SK-N-SH (cell line): ENCODE measurements at regions not wholly inside any gene's neighbourhood (a gene's known extent, or its start where the extent isn't known, plus 50 kb on each side); places are given as distances from the start of the nearest gene placed in this dataset.

ENCODE experiments used
- CTCF ChIA-PET: fragments of 300-600, 350-600 bp; formaldehyde crosslinking; extraction: SDS; loops from one replicate; lab custom pipeline; 2021; lab: Yijun Ruan, JAX
- POLR2A ChIA-PET: fragments of 350-600 bp; sonication (Branson Sonifier 250); formaldehyde crosslinking; extraction: SDS; loops from one replicate; lab custom pipeline; 2020; ENCODE audit warnings: antibody characterized with exemption, inconsistent platforms; lab: Yijun Ruan, JAX
- DNase-seq: peaks from one replicate; pipeline ENCODE4 v3.0.0; 2012
- H2AFZ ChIP-seq: fragments of 200-600 bp; sonication (generic); 2 replicates; pipeline ENCODE4 v1.8.1; 2016; ENCODE audit warnings: antibody characterized with exemption, mild to moderate bottlenecking, low read depth
- H3F3A ChIP-seq: fragments of 200-600 bp; sonication (generic); replicated peaks from 2 replicates; pipeline ENCODE3; 2016; ENCODE audit warnings: antibody characterized with exemption, mild to moderate bottlenecking; ENCODE audit not compliant: insufficient read depth
- H3K27ac ChIP-seq, 2 experiments: fragments of 200-500 bp in 1 of 2; fragments of 200-600 bp in 1 of 2; sonication (Bioruptor generic) in 1 of 2; sonication (generic), shearing (Covaris generic) in 1 of 2; 2 replicates each; pipeline versions ENCODE4 v1.5.1 to v1.6.1; 2014 to 2016; ENCODE audit warnings: low read depth in 2 of 2, inconsistent platforms in 1 of 2, low read length in 1 of 2, mild to moderate bottlenecking in 1 of 2, mixed read lengths in 1 of 2
- H3K27me3 ChIP-seq: fragments of 200-600 bp; sonication (generic), shearing (Covaris generic); 2 replicates; pipeline ENCODE4 v1.6.1; 2016; ENCODE audit warnings: mixed run types; ENCODE audit not compliant: insufficient read depth
- H3K36me3 ChIP-seq, 2 experiments: fragments of 200-500 bp in 1 of 2; fragments of 200-600 bp in 1 of 2; sonication (Bioruptor generic) in 1 of 2; sonication (generic) in 1 of 2; replicated peaks in 1 of 2; 2 replicates each; pipeline versions ENCODE3 to v1.5.1; 2014 to 2016; ENCODE audit warnings: low read length in 1 of 2, mild to moderate bottlenecking in 1 of 2; ENCODE audit not compliant: insufficient read depth in 2 of 2, control insufficient read depth in 1 of 2
- H3K4me1 ChIP-seq, 2 experiments: fragments of 200-500 bp in 1 of 2; fragments of 200-600 bp in 1 of 2; sonication (Bioruptor generic) in 1 of 2; sonication (generic), shearing (Covaris generic) in 1 of 2; 2 replicates each; pipeline versions ENCODE4 v1.5.1 to v1.6.1; 2014 to 2016; ENCODE audit warnings: low read depth in 1 of 2, low read length in 1 of 2, mixed run types in 1 of 2; ENCODE audit not compliant: insufficient read depth in 2 of 2, control insufficient read depth in 1 of 2
- H3K4me2 ChIP-seq: fragments of 200-600 bp; sonication (generic), shearing (Covaris generic); 2 replicates; pipeline ENCODE4 v1.6.1; 2017; ENCODE audit warnings: mixed run types
- H3K4me3 ChIP-seq, 2 experiments: fragments of 200-500 bp in 1 of 2; fragments of 200-600 bp in 1 of 2; sonication (Bioruptor generic) in 1 of 2; sonication (generic), shearing (Covaris generic) in 1 of 2; 2 replicates each; pipeline versions ENCODE4 v1.5.1 to v1.8.1; 2014 to 2016; ENCODE audit warnings: low read depth in 2 of 2, inconsistent platforms in 1 of 2, low read length in 1 of 2, mild to moderate bottlenecking in 1 of 2, mixed read lengths in 1 of 2, moderate library complexity in 1 of 2
- H3K79me2 ChIP-seq: fragments of 200-600 bp; sonication (generic); 2 replicates; pipeline ENCODE4 v1.8.1; 2017; ENCODE audit warnings: mild to moderate bottlenecking; ENCODE audit not compliant: insufficient read depth
- H3K9ac ChIP-seq: fragments of 200-600 bp; sonication (generic); 2 replicates; pipeline ENCODE4 v1.6.1; 2017; ENCODE audit warnings: mixed run types
- H3K9me2 ChIP-seq: fragments of 200-600 bp; sonication (generic); 2 replicates; pipeline ENCODE4 v1.6.1; 2017; ENCODE audit warnings: mixed run types
- H3K9me3 ChIP-seq: fragments of 200-600 bp; sonication (generic); 2 replicates; pipeline ENCODE4 v1.6.1; 2017; ENCODE audit warnings: mixed run types, mild to moderate bottlenecking, moderate library complexity
- H4K20me1 ChIP-seq: fragments of 200-600 bp; sonication (generic); 2 replicates; pipeline ENCODE4 v1.6.1; 2017; ENCODE audit warnings: mild to moderate bottlenecking, mixed run types; ENCODE audit not compliant: insufficient read depth
- CTCF ChIP-seq: fragments of 200-600 bp; sonication (generic); IDR thresholded peaks from 2 replicates; pipeline ENCODE4 v1.6.1; 2017; ENCODE audit warnings: antibody characterized with exemption, mild to moderate bottlenecking, moderate library complexity
- GABPA ChIP-seq: IDR thresholded peaks from 2 replicates; pipeline ENCODE4 v1.4.0; 2012; ENCODE audit warnings: low read depth, mild to moderate bottlenecking
- IRF3 ChIP-seq: fragments of 150-350 bp; IDR thresholded peaks from 2 replicates; pipeline ENCODE4 v1.6.1; 2016; ENCODE audit warnings: mild to moderate bottlenecking, low read depth, low read length
- MEF2A ChIP-seq: IDR thresholded peaks from 2 replicates; pipeline ENCODE4 v1.4.0; 2012; ENCODE audit warnings: low read depth, borderline replicate concordance
- MXI1 ChIP-seq: IDR thresholded peaks from 2 replicates; pipeline ENCODE4 v1.6.1; 2012; ENCODE audit warnings: mild to moderate bottlenecking, low read depth, low read length, improper control_type of control experiment
- NFIC ChIP-seq: IDR thresholded peaks from 2 replicates; pipeline ENCODE4 v1.4.0; 2012; ENCODE audit warnings: borderline replicate concordance
- NRF1 ChIP-seq: IDR thresholded peaks from 2 replicates; pipeline ENCODE4 v1.6.1; 2012; ENCODE audit warnings: low read depth, mild to moderate bottlenecking, low read length
- POLR2AphosphoS5 ChIP-seq: IDR thresholded peaks from 2 replicates; pipeline ENCODE4 v1.6.1; 2012; ENCODE audit warnings: low read depth, low read length
- RCOR1 ChIP-seq: fragments of 150-350 bp; IDR thresholded peaks from 2 replicates; pipeline ENCODE4 v1.6.1; 2017; ENCODE audit warnings: antibody characterized with exemption, low read length
- RXRA ChIP-seq: IDR thresholded peaks from 2 replicates; pipeline ENCODE4 v1.4.0; 2012; ENCODE audit warnings: low read depth, mild to moderate bottlenecking, borderline replicate concordance
- SIN3A ChIP-seq: IDR thresholded peaks from 2 replicates; pipeline ENCODE4 v1.6.1; 2012; ENCODE audit warnings: low read depth, mild to moderate bottlenecking, low read length, moderate library complexity, borderline replicate concordance
- YY1 ChIP-seq: IDR thresholded peaks from 2 replicates; pipeline ENCODE4 v1.4.0; 2012; ENCODE audit warnings: low read depth, mild to moderate bottlenecking
- ZBTB33 ChIP-seq: IDR thresholded peaks from 2 replicates; pipeline ENCODE4 v1.4.0; 2012; ENCODE audit warnings: low read depth, borderline replicate concordance
- WGBS: methylation state at CpG from one replicate; pipeline ENCODE4 v1.1.6; 2017; ENCODE audit warnings: low lambda C conversion rate; 5-methylcytosine and 5-hydroxymethylcytosine counted together
- TF ChIP-seq, protein P1 (sequence below): IDR thresholded peaks from 2 replicates; pipeline ENCODE4 v1.4.0; 2012; ENCODE audit warnings: low read depth
- TF ChIP-seq, protein P2 (sequence below): IDR thresholded peaks from 2 replicates; pipeline ENCODE4 v1.4.0; 2012; ENCODE audit warnings: low read depth, borderline replicate concordance

DNA sequence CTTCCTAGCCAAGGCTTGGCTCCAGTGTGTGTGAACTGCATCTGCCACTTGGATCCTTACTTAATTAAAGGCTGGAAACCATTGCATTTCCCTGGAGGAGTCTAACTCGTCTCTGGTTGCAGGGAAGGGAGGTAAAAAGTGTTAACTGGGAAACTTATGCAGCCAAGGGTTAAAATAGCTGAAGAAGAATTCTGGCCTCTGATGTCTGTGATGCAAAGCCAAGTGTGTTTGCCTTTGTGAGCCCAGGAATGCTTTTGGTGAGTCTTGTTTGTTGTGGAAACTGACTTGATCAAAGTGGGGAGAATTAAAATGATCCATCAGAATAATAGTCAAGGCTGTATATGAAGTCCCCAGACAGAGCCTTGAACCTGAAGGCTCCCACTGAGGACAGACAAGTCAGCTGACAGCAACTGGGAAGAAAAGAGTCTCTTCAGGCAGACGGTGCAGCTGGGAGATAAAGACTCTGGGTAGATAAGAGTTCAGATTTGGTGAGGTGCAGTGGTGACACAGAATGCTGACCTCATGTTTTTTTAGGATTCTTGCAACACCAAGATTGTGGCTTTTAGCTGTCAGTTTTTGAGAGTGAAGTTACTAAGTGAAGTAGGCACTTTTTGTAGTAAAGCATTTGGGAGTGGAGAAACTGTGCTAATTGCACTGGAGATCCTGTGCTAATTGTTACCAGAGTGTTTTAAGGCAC lies 59.5 kb upstream of the WLS start:
- 45% methylated on average over 2 of the region's 2 CpGs for WGBS
- POLR2A ChIA-PET, result no interaction called here
- H2AFZ ChIP-seq, result no peak overlapping the region

GRCh38 chr1:68287241-68287640 lies 54.9 kb upstream of the WLS start:
- TF ChIP-seq GABPA, result no peak
- TF ChIP-seq MXI1, result no peak
- TF ChIP-seq, protein P1, sequence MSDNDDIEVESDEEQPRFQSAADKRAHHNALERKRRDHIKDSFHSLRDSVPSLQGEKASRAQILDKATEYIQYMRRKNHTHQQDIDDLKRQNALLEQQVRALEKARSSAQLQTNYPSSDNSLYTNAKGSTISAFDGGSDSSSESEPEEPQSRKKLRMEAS, result no peak
- TF ChIP-seq RXRA, result no peak
- TF ChIP-seq IRF3, result no peak
- no peak for TF ChIP-seq NRF1
- no peak for TF ChIP-seq RCOR1
- no peak for TF ChIP-seq NFIC
- TF ChIP-seq MEF2A, result no peak
- no peak for TF ChIP-seq CTCF
- TF ChIP-seq ZBTB33, result no peak
- TF ChIP-seq SIN3A, result no peak
- TF ChIP-seq YY1, result no peak
- Histone ChIP-seq H3K9me2 (no peaks in the 10 kb centered on the region), H3K4me2 (no peak overlapping the region), H3K4me1 (no peaks in the 10 kb centered on the region), H4K20me1 (no peaks in the 10 kb centered on the region), H3K27ac (no peak overlapping the region), H3K36me3 (no peaks in the 10 kb centered on the region), H3K79me2 (no peaks in the 10 kb centered on the region), H3K27me3 (no peaks in the 10 kb centered on the region), H3F3A (no peaks in the 10 kb centered on the region), H3K4me3 (no peak overlapping the region), H2AFZ (no peak overlapping the region), H3K9me3 (no peaks in the 10 kb centered on the region), H3K9ac (no peak overlapping the region)
- ChIA-PET POLR2A (no interaction called here), CTCF (no interaction called here)
- no peak for DNase-seq
- whole genome bisulfite sequencing, result 75% methylated on average over 5 of the region's 5 CpGs

More for the DNA sequence above, 59.5 kb upstream of the WLS start:
- peaks cover 0 to 3% of the 10 kb centered on the region in 2 experiments; a peak in 3 of 4 replicates for H3K4me1 ChIP-seq
- H4K20me1 ChIP-seq, result no peaks in the 10 kb centered on the region
- no peaks in the 10 kb centered on the region for H3K9me3 ChIP-seq
- H3K4me2 ChIP-seq, result no peak overlapping the region
- no peaks in the 10 kb centered on the region for H3K36me3 ChIP-seq
- no peaks in the 10 kb centered on the region for H3K79me2 ChIP-seq
- no peak overlapping the region for H3K27ac ChIP-seq
- no peaks in the 10 kb centered on the region for H3F3A ChIP-seq
- TF ChIP-seq GABPA, result no peak
- TF ChIP-seq, protein P2, sequence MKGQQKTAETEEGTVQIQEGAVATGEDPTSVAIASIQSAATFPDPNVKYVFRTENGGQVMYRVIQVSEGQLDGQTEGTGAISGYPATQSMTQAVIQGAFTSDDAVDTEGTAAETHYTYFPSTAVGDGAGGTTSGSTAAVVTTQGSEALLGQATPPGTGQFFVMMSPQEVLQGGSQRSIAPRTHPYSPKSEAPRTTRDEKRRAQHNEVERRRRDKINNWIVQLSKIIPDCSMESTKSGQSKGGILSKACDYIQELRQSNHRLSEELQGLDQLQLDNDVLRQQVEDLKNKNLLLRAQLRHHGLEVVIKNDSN, result no peak
- TF ChIP-seq IRF3, result no peak
- TF ChIP-seq POLR2AphosphoS5, result no peak
- no peak for TF ChIP-seq RCOR1
- no peak for TF ChIP-seq NRF1
- TF ChIP-seq RXRA, result no peak
- TF ChIP-seq, all 33 proteins: peak for 0
- H3K9me2 ChIP-seq, result no peaks in the 10 kb centered on the region
- no peak for DNase-seq
- no peak overlapping the region for H3K9ac ChIP-seq
- no peaks in the 10 kb centered on the region for H3K27me3 ChIP-seq
- CTCF ChIA-PET, result interaction anchor here (0.6 to 1.1 kb wide), 3 partner anchors 10 to 175 kb away, joined by 3 read pairs; no protein-coding TSS in a partner anchor
- no peak overlapping the region for H3K4me3 ChIP-seq
